Cardiac muscle cell (in vitro differentiated cells and primary cell): ENCODE measurements at regions not wholly inside any gene's neighbourhood (a gene's known extent, or its start where the extent isn't known, plus 50 kb on each side); places are given as distances from the start of the nearest gene placed in this dataset.

Source experiments
- DNase-seq, 2 donors: peaks; one replicate each; pipeline versions ENCODE4 v3.0.0 to v3.0.0-alpha.2; 2010 to 2017; ENCODE audit warnings: low read depth in 1 of 2, low spot score in 1 of 2
- H3K27ac ChIP-seq: fragments of 200-600 bp; sonication (generic); 2 replicates; pipeline ENCODE4 v1.5.1; 2016
- H3K27me3 ChIP-seq: fragments of 200-600 bp; sonication (generic); 2 replicates; pipeline ENCODE4 v1.6.0; 2016; ENCODE audit warnings: control low read depth
- H3K36me3 ChIP-seq: fragments of 200-600 bp; sonication (generic); 2 replicates; pipeline ENCODE4 v1.5.1; 2016; ENCODE audit warnings: control low read depth
- H3K4me1 ChIP-seq: fragments of 200-600 bp; sonication (generic); 2 replicates; pipeline ENCODE4 v1.8.1; 2017; ENCODE audit warnings: low read depth, mild to moderate bottlenecking, mixed run types
- H3K4me3 ChIP-seq: fragments of 200-600 bp; sonication (generic); 2 replicates; pipeline ENCODE4 v1.5.1; 2016; ENCODE audit warnings: mild to moderate bottlenecking
- H3K9me3 ChIP-seq: fragments of 200-600 bp; sonication (generic); 2 replicates; pipeline ENCODE4 v1.5.1; 2017; ENCODE audit warnings: low read depth, mild to moderate bottlenecking, control low read depth
- TF ChIP-seq, protein P1 (sequence below): IDR thresholded peaks from 2 replicates; pipeline ENCODE4 v1.5.1; 2012; ENCODE audit warnings: low read depth, mild to moderate bottlenecking, low read length

DNA sequence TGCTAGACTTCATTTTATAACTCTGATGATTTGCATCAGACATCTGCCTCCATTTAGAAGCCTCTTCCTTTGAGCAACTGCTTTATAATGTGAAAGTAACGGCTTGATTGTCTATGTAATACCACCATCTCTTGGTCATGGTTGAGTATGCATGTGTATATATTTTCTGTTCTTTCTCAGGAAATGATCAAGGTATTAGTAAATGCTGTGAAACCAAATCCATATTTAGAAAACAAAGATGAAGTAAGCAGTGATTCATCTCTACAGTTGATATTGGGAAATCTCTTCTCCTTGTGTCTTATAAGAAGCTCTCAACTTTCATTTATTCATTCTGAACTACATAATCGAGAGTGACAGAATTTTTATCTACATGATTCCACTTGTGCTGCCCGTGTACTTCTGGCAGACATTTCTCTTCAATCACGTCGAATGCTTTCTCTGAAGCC is 104.6 kb upstream of the ANO3 start:
- TF ChIP-seq, protein P1, sequence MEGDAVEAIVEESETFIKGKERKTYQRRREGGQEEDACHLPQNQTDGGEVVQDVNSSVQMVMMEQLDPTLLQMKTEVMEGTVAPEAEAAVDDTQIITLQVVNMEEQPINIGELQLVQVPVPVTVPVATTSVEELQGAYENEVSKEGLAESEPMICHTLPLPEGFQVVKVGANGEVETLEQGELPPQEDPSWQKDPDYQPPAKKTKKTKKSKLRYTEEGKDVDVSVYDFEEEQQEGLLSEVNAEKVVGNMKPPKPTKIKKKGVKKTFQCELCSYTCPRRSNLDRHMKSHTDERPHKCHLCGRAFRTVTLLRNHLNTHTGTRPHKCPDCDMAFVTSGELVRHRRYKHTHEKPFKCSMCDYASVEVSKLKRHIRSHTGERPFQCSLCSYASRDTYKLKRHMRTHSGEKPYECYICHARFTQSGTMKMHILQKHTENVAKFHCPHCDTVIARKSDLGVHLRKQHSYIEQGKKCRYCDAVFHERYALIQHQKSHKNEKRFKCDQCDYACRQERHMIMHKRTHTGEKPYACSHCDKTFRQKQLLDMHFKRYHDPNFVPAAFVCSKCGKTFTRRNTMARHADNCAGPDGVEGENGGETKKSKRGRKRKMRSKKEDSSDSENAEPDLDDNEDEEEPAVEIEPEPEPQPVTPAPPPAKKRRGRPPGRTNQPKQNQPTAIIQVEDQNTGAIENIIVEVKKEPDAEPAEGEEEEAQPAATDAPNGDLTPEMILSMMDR = peak; percentile 55
- Histone ChIP-seq H3K36me3 (no peaks in the 10 kb centered on the region), H3K27me3 (no peaks in the 10 kb centered on the region), H3K9me3 (no peaks in the 10 kb centered on the region), H3K4me1 (no peaks in the 10 kb centered on the region), H3K27ac (no peak overlapping the region), H3K4me3 (no peak overlapping the region)
- DNase-seq = peak; percentile 2 to 86

DNA sequence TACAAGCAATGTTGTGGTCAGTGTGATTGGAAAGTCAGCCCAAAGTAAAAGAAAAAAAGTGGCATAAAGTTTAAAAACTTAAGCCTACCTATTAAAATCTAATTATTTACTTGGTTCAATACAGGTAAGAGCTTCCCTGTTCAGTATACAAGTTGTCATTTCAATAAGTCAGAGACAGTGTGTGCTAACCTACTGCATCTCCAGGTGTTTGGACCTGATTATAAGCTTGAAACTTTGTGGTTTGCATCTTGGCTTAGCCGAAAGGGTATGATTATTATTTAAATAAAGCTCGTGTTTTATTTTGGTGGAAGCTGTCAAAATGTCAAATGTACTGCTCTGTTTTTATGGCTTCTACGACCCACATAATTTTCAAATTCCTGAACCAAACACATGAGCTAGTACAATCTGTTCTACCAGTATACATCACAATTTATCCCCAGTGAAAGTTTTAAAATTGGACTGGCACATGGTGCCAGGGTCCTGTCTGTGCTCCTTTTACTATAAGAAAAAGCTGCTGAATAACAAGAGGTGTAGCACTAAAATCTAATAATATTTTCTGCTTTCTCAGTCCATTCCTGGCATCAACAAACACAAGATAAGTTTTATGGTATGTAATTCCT is 103.9 kb upstream of the ANO3 start:
- H3K27ac ChIP-seq = no peak overlapping the region
- H3K9me3 ChIP-seq = no peaks in the 10 kb centered on the region
- H3K36me3 ChIP-seq = no peaks in the 10 kb centered on the region
- H3K4me1 ChIP-seq = no peaks in the 10 kb centered on the region
- no peaks in the 10 kb centered on the region for H3K27me3 ChIP-seq
- DNase-seq = no peak
- H3K4me3 ChIP-seq = no peak overlapping the region
- TF ChIP-seq, protein P1 = no peak

DNA sequence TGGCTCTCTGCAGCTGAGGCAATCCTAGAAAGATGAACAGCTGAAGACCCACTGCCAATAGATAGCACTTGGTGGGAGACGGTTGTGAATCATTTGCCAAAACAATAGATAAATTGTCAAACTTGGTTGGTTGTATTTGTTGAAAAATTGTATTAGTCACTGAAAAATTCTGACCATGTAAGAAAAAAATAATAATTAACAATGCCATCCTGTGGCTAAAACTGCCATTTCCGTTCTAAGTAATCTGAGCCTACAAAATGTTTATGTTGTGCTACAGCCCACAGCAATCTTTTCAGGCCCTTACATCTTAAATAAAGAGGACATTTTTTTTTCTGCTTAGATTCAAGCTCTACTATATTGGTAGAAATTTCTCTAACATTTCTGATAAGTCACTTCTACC is 103.2 kb upstream of the ANO3 start:
- H3K27ac ChIP-seq = no peak overlapping the region
- H3K4me1 ChIP-seq = no peaks in the 10 kb centered on the region
- H3K4me3 ChIP-seq = no peak overlapping the region
- peak in 1 of 2 donors; percentile 40 for DNase-seq
- no peaks in the 10 kb centered on the region for H3K36me3 ChIP-seq
- H3K9me3 ChIP-seq = no peaks in the 10 kb centered on the region
- TF ChIP-seq, protein P1 = no peak
- H3K27me3 ChIP-seq = no peaks in the 10 kb centered on the region

DNA sequence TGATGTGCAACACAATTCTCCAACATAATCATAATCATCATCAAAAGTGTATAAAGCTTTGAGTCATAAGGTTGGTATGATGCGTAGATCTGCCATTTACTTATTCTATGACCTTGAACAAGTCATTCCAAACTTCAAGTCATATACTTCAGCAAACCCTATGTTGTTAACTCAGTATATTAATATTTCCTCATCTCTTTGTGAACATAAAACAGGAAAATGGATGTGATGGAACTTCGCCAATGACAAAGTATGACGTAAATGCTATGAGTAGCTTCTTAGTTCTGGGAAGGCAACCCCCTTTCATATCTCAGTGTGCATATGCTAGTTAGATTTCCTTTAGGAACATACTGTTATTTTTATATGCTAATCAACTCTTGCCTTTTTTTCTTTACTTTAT is 102.7 kb upstream of the ANO3 start:
- no peak overlapping the region for H3K4me3 ChIP-seq
- H3K4me1 ChIP-seq = no peaks in the 10 kb centered on the region
- H3K27me3 ChIP-seq = no peaks in the 10 kb centered on the region
- DNase-seq = peak in 1 of 2 donors; percentile 95
- TF ChIP-seq, protein P1 = no peak
- H3K27ac ChIP-seq = no peak overlapping the region
- H3K9me3 ChIP-seq = no peaks in the 10 kb centered on the region
- H3K36me3 ChIP-seq = no peaks in the 10 kb centered on the region

DNA sequence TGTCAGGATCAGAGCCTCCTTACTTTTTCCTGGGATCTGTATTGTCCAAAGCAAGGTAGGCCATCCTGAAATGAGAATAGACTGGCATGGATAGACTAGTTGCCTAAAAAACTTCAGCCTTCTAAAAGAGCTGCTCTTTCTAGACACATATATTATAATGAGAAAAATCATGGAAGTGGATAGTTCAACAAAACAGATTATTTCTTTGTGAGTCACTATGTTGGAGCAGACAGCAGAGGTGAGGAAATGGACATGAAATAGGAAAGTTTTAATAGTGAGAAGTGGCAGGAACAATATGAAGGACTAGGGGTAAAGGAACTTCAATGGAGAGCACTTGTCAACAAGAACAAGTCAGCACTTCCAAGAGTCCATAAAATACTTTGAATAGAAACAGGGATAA is 101.9 kb upstream of the ANO3 start:
- Histone ChIP-seq H3K9me3 (no peaks in the 10 kb centered on the region), H3K27ac (no peak overlapping the region), H3K27me3 (no peaks in the 10 kb centered on the region), H3K4me1 (no peaks in the 10 kb centered on the region), H3K4me3 (no peak overlapping the region), H3K36me3 (no peaks in the 10 kb centered on the region)
- DNase-seq = peak in 1 of 2 donors; percentile 25
- TF ChIP-seq, protein P1 = no peak

DNA sequence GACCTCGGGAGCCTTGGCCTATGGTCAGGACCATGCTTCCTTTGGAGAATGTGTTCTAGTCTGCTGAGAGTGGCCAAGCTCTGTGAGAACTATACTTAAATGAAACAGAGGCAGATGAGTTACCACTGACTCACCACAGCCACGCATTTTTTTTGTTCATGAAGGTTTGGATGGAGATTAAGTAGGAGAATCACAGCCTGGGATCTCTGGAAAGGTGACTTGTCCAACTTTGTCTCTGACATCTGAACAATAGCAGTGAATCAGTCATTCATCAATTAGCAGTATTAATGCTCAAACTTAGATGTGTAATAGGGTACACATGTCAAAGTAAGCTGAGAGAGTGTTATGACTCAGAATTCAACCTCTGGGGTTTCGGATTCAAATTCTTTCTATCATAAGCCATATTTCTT is 100.7 kb upstream of the ANO3 start:
- H3K27ac ChIP-seq = no peak overlapping the region
- TF ChIP-seq, protein P1 = no peak
- DNase-seq = peak in 1 of 2 donors; percentile 27
- no peaks in the 10 kb centered on the region for H3K27me3 ChIP-seq
- H3K9me3 ChIP-seq = no peaks in the 10 kb centered on the region
- no peaks in the 10 kb centered on the region for H3K4me1 ChIP-seq
- no peak overlapping the region for H3K4me3 ChIP-seq
- H3K36me3 ChIP-seq = no peaks in the 10 kb centered on the region
